Smooth muscle cell (in vitro differentiated cells): ENCODE measurements at regions not wholly inside any gene's neighbourhood (a gene's known extent, or its start where the extent isn't known, plus 50 kb on each side); places are given as distances from the start of the nearest gene placed in this dataset.

Source experiments
- DNase-seq: peaks from one replicate; lab custom pipeline; 2025; ENCODE audit not compliant: unreplicated experiment; lab: John Stamatoyannopoulos, UW
- H2AFZ ChIP-seq: fragments of 200-600 bp; sonication (generic); 2 replicates; pipeline ENCODE4 v1.6.0; 2016; ENCODE audit warnings: antibody characterized with exemption, low read depth, mild to moderate bottlenecking
- H3F3A ChIP-seq: fragments of 200-600 bp; sonication (generic); 2 replicates; pipeline ENCODE4 v1.6.0; 2017; ENCODE audit warnings: antibody characterized with exemption, low read depth
- H3K27ac ChIP-seq: fragments of 200-600 bp; sonication (generic); 2 replicates; pipeline ENCODE4 v1.5.1; 2016; ENCODE audit warnings: low read depth, mild to moderate bottlenecking
- H3K27me3 ChIP-seq: fragments of 200-600 bp; sonication (generic); 2 replicates; pipeline ENCODE4 v1.6.1; 2016; ENCODE audit warnings: low read depth, mild to moderate bottlenecking
- H3K36me3 ChIP-seq: fragments of 200-600 bp; sonication (generic); 2 replicates; pipeline ENCODE4 v1.5.1; 2016; ENCODE audit warnings: low read depth
- H3K4me1 ChIP-seq: fragments of 200-600 bp; sonication (generic); 2 replicates; pipeline ENCODE4 v1.5.1; 2016; ENCODE audit warnings: low read depth
- H3K4me2 ChIP-seq: fragments of 200-600 bp; sonication (generic); 2 replicates; pipeline ENCODE4 v1.6.0; 2016; ENCODE audit warnings: mild to moderate bottlenecking
- H3K4me3 ChIP-seq: fragments of 200-600 bp; sonication (generic); 2 replicates; pipeline ENCODE4 v1.5.1; 2016; ENCODE audit warnings: mild to moderate bottlenecking
- H3K79me2 ChIP-seq: fragments of 200-600 bp; sonication (generic); 2 replicates; pipeline ENCODE4 v1.6.0; 2016; ENCODE audit warnings: low read depth, mild to moderate bottlenecking
- H3K9ac ChIP-seq: fragments of 200-600 bp; sonication (generic); 2 replicates; pipeline ENCODE4 v1.6.0; 2016; ENCODE audit warnings: low read depth
- H3K9me3 ChIP-seq: fragments of 200-600 bp; sonication (generic); replicated peaks from 2 replicates; pipeline ENCODE4 v1.5.1; 2016; ENCODE audit warnings: low read depth
- H4K20me1 ChIP-seq: fragments of 200-600 bp; sonication (generic); 2 replicates; pipeline ENCODE4 v1.6.0; 2016; ENCODE audit warnings: low read depth
- CTCF ChIP-seq: fragments of 200-600 bp; sonication (generic); IDR thresholded peaks from 2 replicates; pipeline ENCODE4 v1.5.1; 2017; ENCODE audit warnings: borderline replicate concordance, mild to moderate bottlenecking, antibody characterized with exemption; ENCODE audit not compliant: insufficient read depth, poor library complexity, severe bottlenecking
- WGBS: methylation state at CpG from one replicate; pipeline ENCODE4 v1.1.7; 2016; ENCODE audit warnings: low lambda C conversion rate; 5-methylcytosine and 5-hydroxymethylcytosine counted together

- 72% methylated on average over 4 of the region's 4 CpGs for WGBS
- H4K20me1 ChIP-seq, result no peaks in the 10 kb centered on the region
- H3K4me2 ChIP-seq, result no peak overlapping the region
- H3K9ac ChIP-seq, result no peak overlapping the region
- H3K9me3 ChIP-seq, result peaks cover 3% of the 10 kb centered on the region
- DNase-seq, result no peak
- no peak overlapping the region for H2AFZ ChIP-seq
- no peaks in the 10 kb centered on the region for H3K27me3 ChIP-seq
- no peak overlapping the region for H3K27ac ChIP-seq
- H3K4me3 ChIP-seq, result no peak overlapping the region
- H3K4me1 ChIP-seq, result no peaks in the 10 kb centered on the region
- no peaks in the 10 kb centered on the region for H3K36me3 ChIP-seq
- TF ChIP-seq CTCF, result no peak
- H3K79me2 ChIP-seq, result no peaks in the 10 kb centered on the region
- H3F3A ChIP-seq, result no peaks in the 10 kb centered on the region
Measured at GRCh38 chr16:35532576-35532975, 2073.2 kb downstream of the TP53TG3F start.

- Histone ChIP-seq H3F3A (no peaks in the 10 kb centered on the region), H3K4me1 (no peaks in the 10 kb centered on the region), H2AFZ (no peak overlapping the region), H3K36me3 (no peaks in the 10 kb centered on the region), H3K9me3 (no peaks in the 10 kb centered on the region), H3K27ac (no peak overlapping the region), H3K79me2 (no peaks in the 10 kb centered on the region), H3K4me2 (no peak overlapping the region), H3K27me3 (no peaks in the 10 kb centered on the region), H3K4me3 (no peak overlapping the region), H4K20me1 (no peaks in the 10 kb centered on the region), H3K9ac (no peak overlapping the region)
- 64% methylated on average over 2 of the region's 2 CpGs for WGBS
- TF ChIP-seq CTCF, result no peak
- no peak for DNase-seq
Measured at GRCh38 chr16:35533683-35534082, 2074.3 kb downstream of the TP53TG3F start.

- H3K27ac ChIP-seq, result no peak overlapping the region
- H3K36me3 ChIP-seq, result no peaks in the 10 kb centered on the region
- H3K9me3 ChIP-seq, result no peaks in the 10 kb centered on the region
- TF ChIP-seq CTCF, result no peak
- WGBS, result 94% methylated on average over 20 of the region's 27 CpGs
- H3K79me2 ChIP-seq, result no peaks in the 10 kb centered on the region
- H3K27me3 ChIP-seq, result no peaks in the 10 kb centered on the region
- no peak overlapping the region for H3K9ac ChIP-seq
- H3K4me3 ChIP-seq, result no peak overlapping the region
- no peaks in the 10 kb centered on the region for H3F3A ChIP-seq
- H3K4me2 ChIP-seq, result no peak overlapping the region
- no peak overlapping the region for H2AFZ ChIP-seq
- H4K20me1 ChIP-seq, result no peaks in the 10 kb centered on the region
- no peak for DNase-seq
- no peaks in the 10 kb centered on the region for H3K4me1 ChIP-seq
Measured at GRCh38 chr16:35543486-35543885, 2084.1 kb downstream of the TP53TG3F start.

- H3K4me1 ChIP-seq, result no peaks in the 10 kb centered on the region
- no peaks in the 10 kb centered on the region for H3K36me3 ChIP-seq
- TF ChIP-seq CTCF, result no peak
- no peak overlapping the region for H2AFZ ChIP-seq
- H3K79me2 ChIP-seq, result no peaks in the 10 kb centered on the region
- no peak overlapping the region for H3K27ac ChIP-seq
- 92% methylated on average over 31 of the region's 31 CpGs for WGBS
- DNase-seq, result no peak
- no peaks in the 10 kb centered on the region for H3F3A ChIP-seq
- H3K9ac ChIP-seq, result no peak overlapping the region
- no peak overlapping the region for H3K4me2 ChIP-seq
- no peak overlapping the region for H3K4me3 ChIP-seq
- peaks cover 3% of the 10 kb centered on the region for H3K9me3 ChIP-seq
- no peaks in the 10 kb centered on the region for H4K20me1 ChIP-seq
- H3K27me3 ChIP-seq, result no peaks in the 10 kb centered on the region
Measured at GRCh38 chr16:35552763-35553162, 2093.4 kb downstream of the TP53TG3F start.
